ENCODE measurements at regions not wholly inside any gene's neighbourhood (a gene's known extent, or its start where the extent isn't known, plus 50 kb on each side); places are given as distances from the start of the nearest gene placed in this dataset.

GRCh38 chr1:220455559-220455958, 72.4 kb upstream of the MARK1 start:
- H3K4me3 ChIP-seq = no peak overlapping the region
- H3K9me3 ChIP-seq = no peaks in the 10 kb centered on the region
- H3K4me1 ChIP-seq = peaks cover 0 to 9% (median 0%) of the 10 kb centered on the region in 3 donors
- TF ChIP-seq POLR2A (IDR thresholded peaks at IDR 0.05) (no peak), CTCF (IDR thresholded peaks at IDR 0.05) (no peak)
- WGBS, 2 donors = 73 to 76% methylated on average over 7 of the region's 7 CpGs
- intact Hi-C loops (cut with DNase I) = no loop called here
- H3K27ac ChIP-seq = no peak overlapping the region
- H3K27me3 ChIP-seq = peaks cover 0 to 8% (median 0%) of the 10 kb centered on the region in 4 donors
- H3K36me3 ChIP-seq = no peaks in the 10 kb centered on the region
- DNase-seq = no peak

GRCh38 chr1:220454155-220454777, 73.7 kb upstream of the MARK1 start:
- intact Hi-C loops (cut with DNase I) = no loop called here
- peaks cover 0 to 11% (median 0%) of the 10 kb centered on the region in 4 donors for H3K27me3 ChIP-seq
- H3K36me3 ChIP-seq = no peaks in the 10 kb centered on the region
- no peaks in the 10 kb centered on the region for H3K9me3 ChIP-seq
- H3K4me1 ChIP-seq = peaks cover 0 to 9% (median 0%) of the 10 kb centered on the region in 3 donors
- WGBS, 2 donors = 74 to 84% methylated on average over 3 of the region's 3 CpGs
- H3K4me3 ChIP-seq = no peak overlapping the region
- no peak overlapping the region for H3K27ac ChIP-seq
- no peak for DNase-seq
- TF ChIP-seq CTCF (IDR thresholded peaks at IDR 0.05) = peak in 3 of 6 experiments; percentile 25 to 28 (median 26)
- no peak for TF ChIP-seq POLR2A (IDR thresholded peaks at IDR 0.05)

- Histone ChIP-seq H3K4me1 (peaks cover 0 to 5% (median 0%) of the 10 kb centered on the region in 3 donors), H3K36me3 (no peaks in the 10 kb centered on the region), H3K9me3 (no peaks in the 10 kb centered on the region), H3K4me3 (no peak overlapping the region), H3K27me3 (peaks cover 0 to 12% (median 0%) of the 10 kb centered on the region in 4 donors), H3K27ac (no peak overlapping the region)
- intact Hi-C loops (cut with DNase I) = no loop called here
- TF ChIP-seq CTCF (IDR thresholded peaks at IDR 0.05) = no peak
- no peak for TF ChIP-seq POLR2A (IDR thresholded peaks at IDR 0.05)
- WGBS, 2 donors = 72 to 88% methylated on average over 2 of the region's 2 CpGs
- DNase-seq = no peak
These were observed 74.6 kb upstream of the MARK1 start for GRCh38 chr1:220453371-220453770.

GRCh38 chr1:220451532-220451931, 76.4 kb upstream of the MARK1 start:
- 36 to 50% methylated on average over 4 of the region's 4 CpGs for WGBS, 2 donors
- TF ChIP-seq POLR2A (IDR thresholded peaks at IDR 0.05) (no peak), CTCF (IDR thresholded peaks at IDR 0.05) (no peak)

GRCh38 chr1:220450927-220451326, 77.0 kb upstream of the MARK1 start:
- TF ChIP-seq CTCF (IDR thresholded peaks at IDR 0.05) (no peak), POLR2A (IDR thresholded peaks at IDR 0.05) (no peak)
- 54 to 88% methylated on average over 2 of the region's 2 CpGs for WGBS, 2 donors
- Histone ChIP-seq H3K36me3 (no peaks in the 10 kb centered on the region), H3K9me3 (no peaks in the 10 kb centered on the region), H3K4me1 (no peaks in the 10 kb centered on the region), H3K27ac (no peak overlapping the region), H3K27me3 (peaks cover 0 to 12% (median 0%) of the 10 kb centered on the region in 4 donors), H3K4me3 (no peak overlapping the region)
- DNase-seq = no peak
- intact Hi-C loops (cut with DNase I) = no loop called here

More at GRCh38 chr1:220451532-220451931, 76.4 kb upstream of the MARK1 start:
- peaks cover 0 to 12% (median 0%) of the 10 kb centered on the region in 4 donors for H3K27me3 ChIP-seq
- H3K27ac ChIP-seq = no peak overlapping the region
- no peak overlapping the region for H3K4me3 ChIP-seq
- H3K9me3 ChIP-seq = no peaks in the 10 kb centered on the region
- no peaks in the 10 kb centered on the region for H3K4me1 ChIP-seq
- H3K36me3 ChIP-seq = no peaks in the 10 kb centered on the region
- no peak for DNase-seq
- intact Hi-C loops (cut with DNase I) = no loop called here

Measured in esophagus squamous epithelium (tissue), 5 donors.